Suprapubic skin (tissue), 3 donors: ENCODE measurements at regions not wholly inside any gene's neighbourhood (a gene's known extent, or its start where the extent isn't known, plus 50 kb on each side); places are given as distances from the start of the nearest gene placed in this dataset.

Experiments
- CTCF ChIP-seq, 2 donors: fragments of 200-600 bp in 1 of 2; fragments of 450-650 bp in 1 of 2; sonication (generic) in 1 of 2; IDR thresholded peaks; one replicate each; pipeline ENCODE4 v1.5.1; 2016 to 2019; ENCODE audit warnings: antibody characterized with exemption in 2 of 2, mild to moderate bottlenecking in 1 of 2, moderate library complexity in 1 of 2
- EP300 ChIP-seq: sonication (generic); formaldehyde crosslinking; IDR thresholded peaks from one replicate; pipeline ENCODE4 v1.6.1; 2017; ENCODE audit warnings: antibody characterized with exemption
- POLR2A ChIP-seq, 2 donors: fragments of 450-650 bp; IDR thresholded peaks; one replicate each; pipeline ENCODE4 v1.6.1; 2017; ENCODE audit warnings: antibody characterized with exemption in 2 of 2, mild to moderate bottlenecking in 2 of 2, moderate library complexity in 2 of 2

DNA sequence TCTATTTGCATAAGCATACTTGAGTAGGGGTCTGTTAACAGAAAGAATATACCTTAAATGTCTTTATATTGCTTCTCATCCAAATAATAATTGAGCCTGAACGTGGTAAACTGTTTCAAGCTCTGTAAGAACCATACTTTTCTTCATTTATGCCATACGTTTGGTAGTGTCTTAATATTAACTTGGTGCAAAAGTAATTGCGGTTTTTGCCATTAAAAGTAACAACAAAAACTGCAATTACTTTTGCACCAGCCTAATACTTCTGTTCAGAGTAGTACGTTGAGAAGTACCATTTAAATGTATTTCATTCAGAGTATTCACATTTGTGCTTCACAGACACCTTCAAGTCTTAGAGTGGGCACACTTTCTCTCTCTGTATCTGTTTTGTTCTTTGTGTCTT is 60.5 kb downstream of the DDIT4L start:
- TF ChIP-seq POLR2A (IDR thresholded peaks at IDR 0.05) (no peak), CTCF (IDR thresholded peaks at IDR 0.05) (no peak), EP300 (no peak)
